ENCODE measurements at regions not wholly inside any gene's neighbourhood (a gene's known extent, or its start where the extent isn't known, plus 50 kb on each side); places are given as distances from the start of the nearest gene placed in this dataset.

GRCh38 chr7:113209449-113210203, 91.3 kb upstream of the SMIM30 start:
- Histone ChIP-seq H3K4me1 (no peaks in the 10 kb centered on the region), H3K4me3 (no peak overlapping the region), H3K9me3 (no peaks in the 10 kb centered on the region), H3K27me3 (no peaks in the 10 kb centered on the region), H3K36me3 (no peaks in the 10 kb centered on the region), H3K27ac (no peak overlapping the region)
- 80 to 83% methylated on average over 1 of the region's 1 CpG for WGBS, 2 donors
- DNase-seq = no peak
- no peak for TF ChIP-seq CTCF (IDR thresholded peaks at IDR 0.05)
- TF ChIP-seq POLR2AphosphoS5 (IDR thresholded peaks at IDR 0.05) = no peak
- no peak for TF ChIP-seq POLR2A (IDR thresholded peaks at IDR 0.05)
- TF ChIP-seq EP300 (IDR thresholded peaks at IDR 0.05) = no peak
- intact Hi-C loops (cut with DNase I) = no loop called here

- TF ChIP-seq POLR2A (IDR thresholded peaks at IDR 0.05) (no peak), EP300 (IDR thresholded peaks at IDR 0.05) (no peak), CTCF (IDR thresholded peaks at IDR 0.05) (no peak), POLR2AphosphoS5 (IDR thresholded peaks at IDR 0.05) (no peak)
- Histone ChIP-seq H3K4me1 (no peaks in the 10 kb centered on the region), H3K27ac (no peak overlapping the region), H3K9me3 (no peaks in the 10 kb centered on the region), H3K27me3 (no peaks in the 10 kb centered on the region), H3K4me3 (no peak overlapping the region), H3K36me3 (no peaks in the 10 kb centered on the region)
- intact Hi-C loops (cut with DNase I) = no loop called here
- no peak for DNase-seq
- WGBS, 2 donors = 52 to 77% methylated on average over 2 of the region's 2 CpGs
Observed at GRCh38 chr7:113207931-113208330, 89.6 kb upstream of the SMIM30 start.

- Histone ChIP-seq H3K4me3 (no peak overlapping the region), H3K36me3 (no peaks in the 10 kb centered on the region), H3K4me1 (no peaks in the 10 kb centered on the region), H3K27me3 (no peaks in the 10 kb centered on the region), H3K27ac (no peak overlapping the region), H3K9me3 (no peaks in the 10 kb centered on the region)
- no peak for TF ChIP-seq POLR2A (IDR thresholded peaks at IDR 0.05)
- no peak for TF ChIP-seq EP300 (IDR thresholded peaks at IDR 0.05)
- no peak for TF ChIP-seq POLR2AphosphoS5 (IDR thresholded peaks at IDR 0.05)
- TF ChIP-seq CTCF (IDR thresholded peaks at IDR 0.05) = no peak
- intact Hi-C loops (cut with DNase I) = no loop called here
- no peak for DNase-seq
- WGBS, 2 donors = 82 to 85% methylated on average over 3 of the region's 3 CpGs
Observed at GRCh38 chr7:113207441-113207840, 89.1 kb upstream of the SMIM30 start.

- Histone ChIP-seq H3K36me3 (no peaks in the 10 kb centered on the region), H3K4me3 (no peak overlapping the region), H3K4me1 (no peaks in the 10 kb centered on the region), H3K27ac (no peak overlapping the region), H3K9me3 (no peaks in the 10 kb centered on the region), H3K27me3 (no peaks in the 10 kb centered on the region)
- no peak for DNase-seq
- intact Hi-C loops (cut with DNase I) = no loop called here
- TF ChIP-seq POLR2AphosphoS5 (IDR thresholded peaks at IDR 0.05) (no peak), POLR2A (IDR thresholded peaks at IDR 0.05) (no peak), CTCF (IDR thresholded peaks at IDR 0.05) (no peak), EP300 (IDR thresholded peaks at IDR 0.05) (no peak)
Observed at GRCh38 chr7:113204415-113204814, 86.1 kb upstream of the SMIM30 start.

- no peaks in the 10 kb centered on the region for H3K4me1 ChIP-seq
- DNase-seq = no peak
- intact Hi-C loops (cut with DNase I) = no loop called here
- no peak for TF ChIP-seq CTCF (IDR thresholded peaks at IDR 0.05)
- no peak overlapping the region for H3K27ac ChIP-seq
- H3K9me3 ChIP-seq = no peaks in the 10 kb centered on the region
- no peak overlapping the region for H3K4me3 ChIP-seq
- no peaks in the 10 kb centered on the region for H3K27me3 ChIP-seq
- H3K36me3 ChIP-seq = no peaks in the 10 kb centered on the region
Observed at GRCh38 chr7:113202284-113202683, 83.9 kb upstream of the SMIM30 start.
